GM19452 (cell line): ENCODE measurements at regions not wholly inside any gene's neighbourhood (a gene's known extent, or its start where the extent isn't known, plus 50 kb on each side); places are given as distances from the start of the nearest gene placed in this dataset.

Experiments used
- ATAC-seq: cut with Tn5 transposase; IDR thresholded peaks from one replicate; pipeline ENCODE4 v1.9.1; 2021; ENCODE audit not compliant: unreplicated experiment

DNA sequence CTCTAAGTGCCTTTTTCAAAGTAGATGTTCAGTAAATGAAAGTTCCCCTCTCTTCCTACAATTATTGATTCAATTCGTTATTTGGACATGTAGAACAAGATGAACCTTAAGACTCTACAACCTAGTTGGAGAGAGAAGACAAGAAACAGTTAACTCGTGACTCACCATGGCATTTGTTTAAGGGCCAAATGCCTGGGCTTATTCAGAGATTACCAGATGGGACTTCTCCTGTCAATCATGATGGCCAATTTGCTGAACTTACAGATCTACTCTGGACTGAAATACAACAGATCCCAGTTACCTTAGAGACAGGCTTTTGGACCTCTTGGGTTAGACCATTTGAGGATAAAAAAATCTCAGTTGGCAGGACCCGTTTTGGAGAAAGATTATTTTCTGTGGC is 93.5 kb downstream of the C1orf94 start:
- no peak for ATAC-seq

DNA sequence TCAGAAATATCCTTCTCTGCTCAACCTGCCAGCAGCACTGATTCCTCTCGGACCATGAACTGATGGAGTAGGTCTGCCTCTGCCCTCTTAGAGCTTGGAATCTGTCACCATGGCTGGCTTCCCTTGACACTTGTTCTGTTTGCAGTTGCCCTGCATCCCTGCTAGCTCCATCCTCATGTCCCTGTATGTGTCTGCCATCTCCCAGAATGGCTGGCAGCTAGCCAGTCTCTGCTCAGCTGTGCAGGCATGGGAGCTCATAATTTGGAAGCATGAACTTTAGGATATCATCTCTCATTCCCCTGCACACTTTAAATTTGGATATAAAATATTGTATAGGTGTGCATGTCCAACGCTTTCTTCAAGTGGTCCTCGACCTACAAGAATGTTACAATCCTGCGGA is 95.4 kb downstream of the C1orf94 start:
- ATAC-seq = no peak

DNA sequence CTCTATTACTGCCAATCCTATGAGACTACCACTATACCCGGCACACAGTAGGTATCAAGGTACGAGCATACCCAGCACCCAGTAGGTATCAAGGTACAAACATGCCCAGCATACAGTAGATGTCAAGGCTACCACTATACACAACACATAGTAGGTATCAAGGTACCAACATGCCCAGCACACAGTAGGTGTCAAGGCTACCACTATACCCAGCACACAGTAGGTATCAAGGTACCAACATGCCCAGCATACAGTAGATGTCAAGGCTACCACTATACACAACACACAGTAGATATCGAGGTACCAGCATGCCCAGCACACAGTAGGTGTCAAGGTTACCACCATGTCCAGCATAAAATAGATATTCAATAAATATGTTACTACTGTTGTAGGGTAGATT is 98.4 kb downstream of the C1orf94 start:
- no peak for ATAC-seq

DNA sequence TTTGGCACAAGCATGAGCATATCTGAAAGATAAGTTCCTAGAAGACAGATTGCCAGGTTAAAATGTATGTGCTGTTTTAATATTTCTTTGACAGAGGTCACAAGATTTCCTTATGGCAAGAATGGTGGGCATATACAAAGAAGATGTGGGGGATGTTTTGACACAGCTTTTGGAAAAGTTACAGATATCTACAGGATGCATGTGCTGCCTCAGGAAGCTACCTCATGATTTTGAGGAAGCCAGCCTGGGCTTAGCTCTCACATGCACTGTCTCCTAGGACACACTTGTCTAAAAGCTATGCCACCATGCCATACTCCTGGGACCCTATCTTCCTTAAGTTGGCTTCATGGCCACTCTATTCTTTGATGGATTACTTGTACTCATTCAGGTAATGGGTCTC is 99.9 kb downstream of the C1orf94 start:
- no peak for ATAC-seq

DNA sequence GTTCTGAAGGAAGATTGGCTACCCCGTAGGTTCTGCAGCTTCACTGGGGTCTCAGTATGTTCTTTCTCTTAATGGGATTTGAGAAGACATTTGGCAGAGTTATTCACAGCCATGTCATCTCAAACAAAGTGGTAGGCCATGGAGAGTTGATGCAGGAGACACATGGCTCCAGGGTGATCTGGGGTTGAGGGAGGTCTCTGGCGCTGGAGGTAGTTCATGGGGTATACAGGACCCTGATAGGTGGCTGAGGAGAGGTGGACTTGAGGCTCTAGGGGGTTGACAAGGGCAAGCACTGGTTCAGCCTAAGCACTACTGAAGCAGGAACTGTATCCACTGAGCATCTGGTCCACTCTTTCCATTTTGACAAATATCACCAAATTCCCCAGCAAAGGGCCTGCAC is 100.4 kb downstream of the C1orf94 start:
- ATAC-seq = no peak

DNA sequence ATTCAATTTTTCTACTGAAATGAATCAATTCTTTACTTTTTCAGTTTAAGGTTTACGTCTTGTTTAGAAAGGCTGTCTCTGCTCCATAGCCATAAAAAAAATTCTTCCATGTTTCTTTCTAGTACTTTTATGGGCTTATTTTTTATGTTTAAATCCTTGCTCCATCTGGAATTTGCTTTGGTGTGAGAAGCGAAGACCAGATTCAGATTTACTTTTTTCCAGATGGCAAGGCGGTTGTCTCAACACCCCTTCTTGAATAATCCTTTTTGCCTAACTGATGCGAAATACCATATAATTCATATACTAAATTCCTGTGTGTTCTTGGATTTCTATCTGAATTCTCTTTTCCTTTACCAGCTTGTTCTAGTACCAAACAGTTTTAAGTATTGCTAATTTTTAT is 101.5 kb downstream of the C1orf94 start:
- ATAC-seq = no peak

DNA sequence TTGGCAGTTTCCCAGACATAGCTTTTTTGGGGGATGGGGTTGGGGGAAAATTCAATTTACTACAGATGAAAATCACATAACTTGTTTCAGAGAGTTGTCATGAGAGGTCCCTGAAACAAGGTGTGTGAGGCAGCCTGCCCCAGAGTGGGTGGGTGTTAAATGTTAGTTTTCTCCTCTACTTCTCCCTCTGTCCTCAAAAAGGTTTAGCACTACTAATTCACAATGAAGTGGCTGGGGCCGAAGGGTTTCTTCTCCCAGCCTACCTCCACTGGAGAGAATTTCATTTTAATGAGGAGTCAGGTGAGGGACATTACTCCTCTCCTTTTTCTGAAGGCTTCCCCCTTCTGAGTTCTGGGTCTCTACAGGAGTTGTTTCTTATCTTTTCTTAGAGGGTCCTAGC is 103.3 kb downstream of the C1orf94 start:
- no peak for ATAC-seq

DNA sequence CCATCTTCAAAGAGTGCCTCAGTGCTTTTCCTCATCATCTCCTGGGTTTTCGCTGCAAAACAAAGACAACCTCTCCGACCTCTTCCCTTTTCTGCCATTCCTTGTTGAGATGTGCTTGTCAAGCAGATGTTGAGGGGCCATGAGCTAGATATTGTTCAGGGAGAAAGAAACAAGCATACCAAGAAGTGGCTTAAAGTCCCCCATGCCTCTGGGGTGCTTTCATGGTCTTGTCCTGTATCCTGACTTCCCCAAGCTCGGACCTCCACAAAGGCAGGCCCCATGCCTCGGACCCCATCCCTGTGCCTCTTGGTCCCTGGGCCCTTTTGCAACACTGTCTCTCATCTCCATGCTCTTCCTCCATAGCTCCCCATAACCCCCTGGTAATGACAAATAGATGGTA is 103.8 kb downstream of the C1orf94 start:
- no peak for ATAC-seq

DNA sequence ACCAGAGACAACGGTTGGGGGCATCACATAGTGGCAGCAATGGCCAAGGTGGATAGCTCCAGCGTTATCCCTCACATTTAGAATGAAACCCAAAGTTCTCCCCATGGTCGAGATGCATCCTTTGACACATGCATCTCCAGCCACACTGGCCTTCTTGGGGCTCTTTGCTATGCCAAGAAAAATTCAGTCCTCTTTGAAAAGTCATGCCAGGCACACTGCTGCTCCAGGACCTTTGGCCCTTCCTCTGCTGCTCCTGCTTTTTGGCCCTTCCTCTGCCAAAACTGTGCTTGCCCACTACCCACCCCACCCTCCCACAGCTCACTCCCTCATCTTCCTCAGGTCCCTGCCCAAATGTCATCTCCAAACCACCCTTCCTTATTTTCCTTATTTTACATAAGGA is 106.4 kb downstream of the C1orf94 start:
- ATAC-seq = no peak

DNA sequence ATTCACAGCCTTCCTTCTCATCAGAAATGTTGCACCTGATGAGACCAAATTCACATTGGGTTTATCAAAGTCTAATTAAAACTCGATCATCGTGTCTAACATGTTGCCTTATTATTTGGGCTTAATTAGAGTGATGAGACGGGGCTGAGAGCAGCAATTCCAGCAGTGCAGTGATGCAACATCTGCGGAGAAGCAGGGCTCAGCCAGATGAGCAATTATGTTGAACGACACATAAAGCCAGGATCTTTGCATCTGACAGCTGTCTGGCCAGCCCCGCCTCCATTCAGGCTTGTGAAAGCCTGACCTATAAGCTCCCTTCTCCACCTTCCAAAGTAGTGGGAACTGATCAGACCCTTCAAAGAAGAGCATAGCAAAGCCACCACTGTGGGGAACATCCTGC is 109.8 kb downstream of the C1orf94 start:
- ATAC-seq = no peak

DNA sequence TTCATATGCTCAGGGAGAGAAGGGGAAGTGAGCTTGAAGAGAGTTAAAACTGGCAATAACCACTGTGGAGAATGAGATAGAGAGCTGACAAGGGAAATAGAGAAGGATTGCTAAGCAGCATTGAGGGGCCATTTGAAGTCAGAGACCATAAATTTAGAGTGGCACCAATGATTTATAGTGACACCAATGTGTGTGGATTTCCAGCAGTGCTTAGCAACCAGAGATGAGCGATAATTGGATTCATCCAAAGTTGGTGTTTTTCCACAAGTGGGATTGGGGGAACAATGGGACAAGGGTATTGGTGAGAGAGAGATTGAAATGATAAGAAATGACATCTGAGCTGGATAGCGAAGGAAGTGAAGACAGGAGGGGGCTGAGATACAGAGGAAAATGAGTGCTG is 114.1 kb downstream of the C1orf94 start:
- ATAC-seq = no peak

DNA sequence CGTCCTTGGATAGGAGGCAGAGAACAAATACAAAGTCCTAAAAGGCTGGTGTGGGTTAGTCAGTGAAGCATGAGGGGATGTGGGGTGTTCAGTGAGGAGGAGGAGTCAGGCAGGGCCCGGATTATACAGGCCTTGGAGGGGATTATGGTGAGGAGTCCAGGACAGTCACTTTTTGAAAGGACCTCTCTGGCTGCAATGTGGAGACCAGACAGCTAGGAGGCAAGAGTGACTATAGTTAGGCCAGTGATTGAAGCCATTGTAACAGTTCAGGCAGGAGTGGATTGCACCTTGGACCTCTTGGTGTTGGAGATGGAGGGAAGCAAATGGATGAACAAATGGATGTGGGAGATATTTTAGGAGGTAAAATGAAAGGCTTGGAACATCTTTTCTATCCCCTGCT is 115.8 kb downstream of the C1orf94 start:
- ATAC-seq = no peak

DNA sequence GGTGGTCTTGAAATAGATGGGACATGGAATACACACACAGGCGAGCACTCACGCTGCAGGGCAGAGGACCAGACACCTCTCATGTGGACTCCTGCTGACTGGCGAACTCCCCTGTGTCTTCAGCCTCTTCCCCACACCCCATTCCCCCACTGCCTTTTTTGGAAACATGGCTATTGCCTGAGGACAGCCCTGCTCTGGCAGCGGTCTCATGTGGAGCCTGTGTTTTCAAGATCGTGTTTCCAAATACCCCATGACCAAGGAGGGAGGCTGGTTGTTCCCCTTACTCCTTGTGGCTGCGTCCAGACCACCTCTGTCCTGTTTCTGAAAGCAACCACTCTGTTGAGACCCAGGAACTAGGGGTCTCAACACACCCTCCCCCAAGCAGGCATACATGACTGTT is 119.4 kb downstream of the C1orf94 start:
- no peak for ATAC-seq

DNA sequence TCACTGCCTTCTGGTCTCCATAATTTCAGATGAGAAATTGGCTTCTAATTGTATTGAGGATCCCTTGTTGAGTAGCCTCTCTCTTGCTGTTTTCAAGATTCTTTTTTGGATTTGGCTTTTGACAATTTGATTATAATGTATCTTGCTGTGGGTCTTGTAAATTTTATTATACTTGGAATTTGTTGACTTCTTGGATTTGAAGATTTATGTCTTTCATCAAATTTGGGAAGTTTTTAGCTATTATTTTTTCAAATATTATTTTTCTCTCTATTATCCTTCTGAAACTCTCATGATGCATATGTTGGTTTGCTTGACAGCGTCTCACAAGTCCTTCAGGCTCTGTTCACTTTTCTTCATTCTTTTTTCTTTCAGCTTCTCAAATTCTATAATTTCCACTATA is 126.1 kb downstream of the C1orf94 start:
- ATAC-seq = no peak

DNA sequence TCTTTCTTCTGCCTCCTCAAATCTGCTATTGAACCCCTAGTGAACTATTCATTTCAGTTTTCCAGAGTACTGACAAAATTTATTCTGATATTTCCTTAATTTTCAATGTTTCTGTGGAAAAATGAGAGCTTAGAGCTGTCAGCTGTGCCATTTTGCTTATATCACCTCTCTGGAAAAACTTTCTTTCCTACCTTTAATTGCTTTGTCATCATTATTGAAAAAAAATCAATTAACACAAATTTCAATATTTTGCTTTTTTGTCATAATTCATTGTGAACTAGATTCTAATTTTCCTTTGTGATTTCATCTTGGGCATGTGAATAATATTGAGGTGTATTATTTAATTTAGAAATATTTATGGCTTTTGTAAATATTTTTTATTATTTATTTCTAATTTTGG is 126.5 kb downstream of the C1orf94 start:
- no peak for ATAC-seq

DNA sequence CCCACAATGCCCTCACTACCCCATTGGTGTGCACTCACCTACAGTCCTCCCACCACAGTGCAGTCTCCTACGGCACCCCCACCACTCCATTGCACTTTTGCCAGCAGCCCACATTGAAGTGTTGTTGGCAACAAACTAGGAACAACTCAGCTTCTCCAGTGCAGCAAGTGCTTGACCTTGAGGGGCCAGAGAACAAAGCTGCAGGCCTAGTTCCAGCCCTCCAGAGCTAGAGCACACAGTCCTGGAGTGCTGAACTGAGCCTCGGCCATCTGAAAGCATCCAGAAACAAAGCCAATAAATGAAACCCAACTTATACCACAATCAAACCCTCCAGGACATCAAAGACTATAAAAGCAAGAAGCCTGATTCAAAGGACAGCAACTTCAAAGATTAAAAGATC is 129.9 kb downstream of the C1orf94 start:
- no peak for ATAC-seq

DNA sequence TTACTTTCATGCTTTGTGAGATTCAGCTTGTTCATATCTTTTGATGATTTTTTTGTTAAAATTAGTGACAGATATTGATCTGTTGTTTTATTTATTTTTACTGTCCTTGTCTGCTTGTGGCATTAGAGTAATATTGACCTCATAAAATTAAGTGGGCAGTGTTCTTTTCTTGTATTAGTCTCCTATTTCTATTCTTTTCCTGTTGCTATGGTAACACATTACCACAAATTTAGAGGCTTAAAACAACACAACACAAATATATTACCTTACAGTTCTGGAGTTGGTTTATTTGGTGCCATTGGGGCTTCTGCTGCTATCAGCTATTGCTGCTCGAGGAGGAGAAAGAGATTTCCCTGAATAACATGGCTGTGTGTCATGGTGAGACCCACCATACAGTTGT is 135.7 kb downstream of the C1orf94 start:
- ATAC-seq = no peak

DNA sequence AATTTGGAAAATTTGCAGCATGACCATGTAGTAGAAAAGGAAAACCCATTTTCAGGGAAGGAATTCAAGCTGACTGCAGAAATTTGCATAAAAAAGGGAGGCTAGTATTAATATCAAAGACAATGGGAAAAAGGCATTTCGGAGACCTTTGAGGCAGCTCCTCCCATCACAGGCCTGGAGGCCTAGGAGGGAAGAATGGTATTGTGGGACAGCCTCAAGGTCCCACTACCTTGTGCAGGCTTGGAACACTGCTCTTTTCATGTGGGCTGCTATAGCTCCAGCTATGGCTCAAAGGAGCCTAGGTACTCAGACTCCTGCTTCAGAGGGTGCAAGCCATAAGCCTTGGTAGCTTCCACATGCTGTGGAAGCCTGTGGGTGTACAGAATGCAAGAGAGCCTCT is 139.3 kb downstream of the C1orf94 start:
- ATAC-seq = no peak

DNA sequence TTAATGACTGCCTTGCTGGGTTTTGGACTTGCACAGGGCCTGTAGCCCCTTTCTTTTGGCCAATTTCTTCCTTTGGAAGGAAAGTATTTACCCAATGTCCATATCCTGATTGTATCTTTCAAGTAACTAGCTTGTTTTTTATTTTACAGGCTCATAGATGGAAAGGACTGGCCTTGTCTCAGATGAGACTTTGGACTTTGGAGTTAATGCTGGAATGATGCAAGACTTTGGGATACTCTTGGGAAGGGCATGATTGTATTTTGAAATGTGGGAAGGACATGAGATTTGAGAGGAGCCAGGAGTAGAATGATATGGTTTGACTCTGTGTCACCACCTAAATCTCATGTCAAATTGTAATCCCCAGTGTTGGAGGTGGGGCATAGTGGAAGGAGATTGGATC is 140.1 kb downstream of the C1orf94 start:
- no peak for ATAC-seq

DNA sequence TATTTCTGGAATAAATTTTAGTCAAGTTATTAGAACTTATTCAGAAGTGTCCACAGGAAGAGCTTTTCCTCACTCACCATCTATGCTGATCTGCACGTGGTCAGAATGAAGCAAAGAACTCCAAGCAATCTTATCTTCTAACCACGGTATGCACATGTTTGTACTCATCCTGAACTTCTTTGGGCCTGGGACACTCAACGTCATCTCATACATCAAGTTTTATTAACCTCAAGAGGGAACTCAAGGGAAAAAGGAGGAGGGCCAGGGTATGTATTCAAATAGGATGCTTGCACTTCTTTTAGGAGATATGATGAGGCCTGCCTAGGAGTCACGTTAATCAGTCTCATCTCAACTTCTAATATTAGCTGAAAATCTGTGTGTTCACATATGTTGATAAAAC is 142.5 kb downstream of the C1orf94 start:
- no peak for ATAC-seq

DNA sequence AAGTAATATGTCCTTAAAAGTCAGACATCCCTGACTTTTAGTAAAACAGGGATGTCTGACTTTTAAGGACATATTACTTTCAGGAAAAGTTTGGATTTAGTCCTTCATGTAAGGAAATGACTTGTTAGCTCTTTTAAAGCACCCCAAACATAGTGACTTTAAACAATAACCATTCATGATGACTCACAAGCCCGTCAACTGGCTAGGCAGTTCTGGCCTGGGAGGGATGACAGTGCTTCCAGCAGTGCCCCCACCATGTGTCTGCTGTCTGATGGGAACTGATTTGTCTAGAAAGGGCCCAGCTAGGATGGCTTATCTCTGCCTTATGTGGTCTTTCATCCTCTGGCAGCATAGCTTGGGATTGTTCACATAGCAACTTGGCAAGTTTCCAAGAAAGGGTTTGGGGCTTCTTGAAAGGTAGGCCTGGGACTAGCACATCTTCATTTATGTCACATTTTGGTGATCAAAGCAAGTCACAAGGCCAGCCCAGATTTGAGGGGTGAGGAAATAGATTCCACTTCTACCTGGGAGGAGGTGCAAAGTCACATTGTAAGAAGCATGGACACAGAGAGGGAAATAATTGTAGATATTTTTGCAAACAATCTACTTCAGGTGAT is 143.5 kb downstream of the C1orf94 start:
- ATAC-seq = no peak

DNA sequence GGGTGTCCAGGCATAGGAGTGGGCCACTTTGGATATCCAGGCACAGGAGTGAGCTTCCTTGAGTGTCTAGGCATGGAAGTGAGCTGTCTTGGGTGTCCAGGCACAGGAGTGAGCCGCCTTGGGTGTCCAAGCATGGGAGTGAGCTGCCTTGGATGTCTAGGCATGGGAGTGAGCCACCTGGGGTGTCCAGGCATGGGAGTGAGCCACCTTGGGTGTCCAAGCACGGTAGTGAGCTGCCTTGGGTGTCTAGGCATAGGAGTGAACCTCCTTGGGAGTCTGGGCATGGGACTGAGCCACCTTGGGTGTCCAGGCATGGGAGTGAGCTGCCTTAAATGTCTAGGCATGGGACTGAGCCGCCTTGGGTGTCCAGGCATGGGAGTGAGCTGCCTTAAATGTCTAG is 146.3 kb downstream of the C1orf94 start:
- ATAC-seq = no peak

DNA sequence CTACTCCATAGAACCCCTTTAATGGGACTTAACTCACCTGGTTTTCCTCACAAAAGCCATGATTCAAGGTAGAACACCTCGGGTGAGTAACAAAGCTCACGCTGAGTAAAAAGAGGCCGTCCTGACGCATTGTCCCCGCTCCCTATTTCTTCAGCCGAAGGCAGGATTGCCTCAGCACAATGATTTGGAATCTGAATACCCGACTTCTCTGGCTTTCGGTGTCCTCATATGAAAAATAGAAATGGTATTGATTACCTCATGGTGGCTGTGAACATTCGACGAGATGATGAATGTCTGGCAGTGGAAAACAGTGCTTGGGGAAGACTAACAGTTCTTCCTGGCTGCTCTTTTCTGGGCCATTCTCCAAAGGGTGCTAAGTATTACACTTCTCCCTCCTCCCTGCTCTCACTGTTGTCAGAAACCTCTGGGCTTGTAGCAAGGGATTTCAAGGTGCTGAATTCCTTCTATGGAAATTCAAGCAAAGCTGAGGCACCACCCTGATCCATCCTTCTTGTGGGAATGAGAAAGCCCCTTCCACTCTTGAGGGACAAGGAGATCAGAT is 148.3 kb downstream of the C1orf94 start:
- ATAC-seq = no peak
